OCI-LY1 (cell line): ENCODE measurements at regions not wholly inside any gene's neighbourhood (a gene's known extent, or its start where the extent isn't known, plus 50 kb on each side); places are given as distances from the start of the nearest gene placed in this dataset.
"Not testable (repeated sequence)": the region's sequence is repeated elsewhere in the genome, so short reads cannot be mapped to it uniquely, and the experiment has no call there.

Experiments
- H2AFZ ChIP-seq: fragments of 200-600 bp; sonication (generic), shearing (Covaris generic); 2 replicates; pipeline ENCODE4 v1.6.0; 2014; ENCODE audit warnings: antibody characterized with exemption, mild to moderate bottlenecking, low read length
- H3F3A ChIP-seq: fragments of 200-600 bp; sonication (generic), shearing (Covaris generic); 2 replicates; pipeline ENCODE4 v1.6.0; 2014; ENCODE audit warnings: mild to moderate bottlenecking, antibody characterized with exemption, low read length, moderate library complexity; ENCODE audit not compliant: insufficient read depth
- H3K27ac ChIP-seq: fragments of 200-600 bp; sonication (generic); 2 replicates; pipeline ENCODE4 v1.5.1; 2014; ENCODE audit warnings: low read length, mixed run types, mild to moderate bottlenecking, low read depth; ENCODE audit not compliant: poor library complexity, severe bottlenecking
- H3K27me3 ChIP-seq: fragments of 200-600 bp; sonication (generic); 2 replicates; pipeline ENCODE4 v1.6.0; 2014; ENCODE audit warnings: antibody characterized with exemption, mild to moderate bottlenecking, low read length, moderate library complexity; ENCODE audit not compliant: insufficient read depth
- H3K36me3 ChIP-seq: fragments of 200-600 bp; sonication (generic); 2 replicates; pipeline ENCODE4 v1.6.1; 2014; ENCODE audit warnings: mild to moderate bottlenecking, antibody characterized with exemption, low read length, moderate library complexity, mixed read lengths; ENCODE audit not compliant: insufficient read depth
- H3K4me1 ChIP-seq: fragments of 200-600 bp; sonication (generic); 2 replicates; pipeline ENCODE4 v1.5.1; 2014; ENCODE audit warnings: mild to moderate bottlenecking, low read length, moderate library complexity; ENCODE audit not compliant: insufficient read depth, severe bottlenecking
- H3K4me2 ChIP-seq: fragments of 200-600 bp; sonication (generic), shearing (Covaris generic); 2 replicates; pipeline ENCODE4 v1.6.1; 2014; ENCODE audit warnings: low read length
- H3K4me3 ChIP-seq: fragments of 200-600 bp; sonication (generic); 2 replicates; pipeline ENCODE4 v1.5.1; 2014; ENCODE audit warnings: low read length, low read depth, mild to moderate bottlenecking, mixed read lengths; ENCODE audit not compliant: poor library complexity, severe bottlenecking
- H3K79me2 ChIP-seq: fragments of 200-600 bp; shearing (Covaris generic); 2 replicates; pipeline ENCODE4 v1.6.1; 2016; ENCODE audit warnings: mixed run types, low read length, mixed read lengths; ENCODE audit not compliant: insufficient read depth
- H3K9ac ChIP-seq: fragments of 200-600 bp; sonication (generic), shearing (Covaris generic); 2 replicates; pipeline ENCODE4 v1.6.1; 2014; ENCODE audit warnings: mild to moderate bottlenecking, low read length, mixed read lengths
- H3K9me2 ChIP-seq: fragments of 200-600 bp; sonication (generic), shearing (Covaris generic); 2 replicates; pipeline ENCODE4 v1.6.1; 2014; ENCODE audit warnings: low read depth, mild to moderate bottlenecking, low read length, mixed read lengths
- H3K9me3 ChIP-seq: fragments of 200-600 bp; shearing (Covaris generic); 2 replicates; pipeline ENCODE4 v1.6.1; 2014; ENCODE audit warnings: low read length, mixed read lengths
- H4K20me1 ChIP-seq: fragments of 200-600 bp; sonication (generic), shearing (Covaris generic); 2 replicates; pipeline ENCODE4 v1.6.0; 2016; ENCODE audit warnings: mild to moderate bottlenecking, low read length; ENCODE audit not compliant: insufficient read depth

GRCh38 chr20:30290361-30291063 is 967.0 kb upstream of the DEFB115 start:
- H3K27me3 ChIP-seq, H3K4me3 ChIP-seq, H3K9me3 ChIP-seq, H3K4me1 ChIP-seq, H3F3A ChIP-seq, H3K27ac ChIP-seq, H3K79me2 ChIP-seq, H3K4me2 ChIP-seq, H3K9me2 ChIP-seq, H3K36me3 ChIP-seq, H4K20me1 ChIP-seq, H2AFZ ChIP-seq, H3K9ac ChIP-seq: not testable (repeated sequence)

- H4K20me1 ChIP-seq, H3K4me2 ChIP-seq, H3K9ac ChIP-seq, H3K36me3 ChIP-seq, H2AFZ ChIP-seq, H3K4me1 ChIP-seq, H3F3A ChIP-seq, H3K27ac ChIP-seq, H3K4me3 ChIP-seq, H3K9me2 ChIP-seq, H3K27me3 ChIP-seq, H3K79me2 ChIP-seq, H3K9me3 ChIP-seq: not testable (repeated sequence)
Measured at GRCh38 chr20:30291064-30291379, 966.4 kb upstream of the DEFB115 start.

GRCh38 chr20:30291686-30292085 is 965.8 kb upstream of the DEFB115 start:
- not testable (repeated sequence) for H3K36me3 ChIP-seq, H3K4me1 ChIP-seq, H3F3A ChIP-seq, H3K4me3 ChIP-seq, H2AFZ ChIP-seq, H3K9ac ChIP-seq, H3K27ac ChIP-seq, H3K79me2 ChIP-seq, H4K20me1 ChIP-seq, H3K4me2 ChIP-seq, H3K27me3 ChIP-seq, H3K9me3 ChIP-seq, H3K9me2 ChIP-seq

GRCh38 chr20:30295396-30295795 is 962.1 kb upstream of the DEFB115 start:
- not testable (repeated sequence) for H3K9ac ChIP-seq, H4K20me1 ChIP-seq, H3K4me3 ChIP-seq, H3K79me2 ChIP-seq, H2AFZ ChIP-seq, H3K36me3 ChIP-seq, H3F3A ChIP-seq, H3K9me3 ChIP-seq, H3K4me2 ChIP-seq, H3K27me3 ChIP-seq, H3K27ac ChIP-seq, H3K4me1 ChIP-seq, H3K9me2 ChIP-seq

GRCh38 chr20:30295967-30296366 is 961.5 kb upstream of the DEFB115 start:
- H2AFZ ChIP-seq, H3K27ac ChIP-seq, H3K9me3 ChIP-seq, H3F3A ChIP-seq, H3K27me3 ChIP-seq, H3K9me2 ChIP-seq, H3K9ac ChIP-seq, H4K20me1 ChIP-seq, H3K79me2 ChIP-seq, H3K36me3 ChIP-seq, H3K4me2 ChIP-seq, H3K4me1 ChIP-seq, H3K4me3 ChIP-seq: not testable (repeated sequence)

- not testable (repeated sequence) for H4K20me1 ChIP-seq, H3K9ac ChIP-seq, H3K36me3 ChIP-seq, H3K4me1 ChIP-seq, H3K4me2 ChIP-seq, H3K27me3 ChIP-seq, H3K4me3 ChIP-seq, H2AFZ ChIP-seq, H3K27ac ChIP-seq, H3K9me3 ChIP-seq, H3K79me2 ChIP-seq, H3F3A ChIP-seq, H3K9me2 ChIP-seq
Measured at GRCh38 chr20:30297878-30298595, 959.4 kb upstream of the DEFB115 start.

GRCh38 chr20:30300220-30300642 is 957.2 kb upstream of the DEFB115 start:
- H3K27me3 ChIP-seq, H3K4me3 ChIP-seq, H3K27ac ChIP-seq: not testable (repeated sequence)

More at GRCh38 chr20:30300220-30300642, 957.2 kb upstream of the DEFB115 start:
- not testable (repeated sequence) for H2AFZ ChIP-seq, H3K79me2 ChIP-seq, H3K36me3 ChIP-seq, H4K20me1 ChIP-seq, H3K4me1 ChIP-seq, H3K9me2 ChIP-seq, H3K9me3 ChIP-seq, H3K9ac ChIP-seq, H3K4me2 ChIP-seq, H3F3A ChIP-seq
